Stimulated activated CD4-positive, alpha-beta T cell treated with anti-CD3 and anti-CD28 coated beads, TNF-alpha, amount 100 ng/mL, for 4 hours (primary cell): ENCODE measurements at regions not wholly inside any gene's neighbourhood (a gene's known extent, or its start where the extent isn't known, plus 50 kb on each side); places are given as distances from the start of the nearest gene placed in this dataset.

ENCODE experiments used
- DNase-seq, 3 experiments: peaks; one replicate each; pipeline ENCODE4 v3.0.0-alpha.2; 2020; ENCODE audit warnings: low read depth in 3 of 3

GRCh38 chr18:38445804-38446145 is 880.2 kb upstream of the CELF4 start:
- DNase-seq, result no peak

- no peak for DNase-seq
Observed at GRCh38 chr18:38444971-38445803, 879.6 kb upstream of the CELF4 start.

- no peak for DNase-seq
Observed at GRCh38 chr18:38427736-38428135, 862.1 kb upstream of the CELF4 start.

- no peak for DNase-seq
Observed at GRCh38 chr18:38427234-38427633, 861.6 kb upstream of the CELF4 start.

- DNase-seq, result no peak
Observed at GRCh38 chr18:38421872-38422615, 856.4 kb upstream of the CELF4 start.

GRCh38 chr18:38421021-38421420 is 855.4 kb upstream of the CELF4 start:
- DNase-seq, result no peak

- no peak for DNase-seq
Observed at GRCh38 chr18:38420611-38421010, 855.0 kb upstream of the CELF4 start.

GRCh38 chr18:38415811-38416210 is 850.2 kb upstream of the CELF4 start:
- no peak for DNase-seq

- no peak for DNase-seq
Observed at GRCh38 chr18:38413193-38413592, 847.6 kb upstream of the CELF4 start.

- DNase-seq, result no peak
Observed at GRCh38 chr18:38406607-38407006, 841.0 kb upstream of the CELF4 start.

GRCh38 chr18:38402509-38402908 is 836.9 kb upstream of the CELF4 start:
- no peak for DNase-seq

- no peak for DNase-seq
Observed at GRCh38 chr18:38397094-38397493, 831.5 kb upstream of the CELF4 start.

GRCh38 chr18:38386146-38386545 is 820.5 kb upstream of the CELF4 start:
- DNase-seq, result no peak

- DNase-seq, result no peak
Observed at GRCh38 chr18:38369772-38370690, 804.4 kb upstream of the CELF4 start.

- DNase-seq, result no peak
Observed at GRCh38 chr18:38368886-38369285, 803.3 kb upstream of the CELF4 start.

GRCh38 chr18:38368246-38368645 is 802.6 kb upstream of the CELF4 start:
- DNase-seq, result no peak

GRCh38 chr18:38367473-38367872 is 801.9 kb upstream of the CELF4 start:
- DNase-seq, result no peak

- DNase-seq, result no peak
Observed at GRCh38 chr18:38362286-38362792, 796.7 kb upstream of the CELF4 start.

GRCh38 chr18:38358805-38359657 is 793.4 kb upstream of the CELF4 start:
- no peak for DNase-seq

GRCh38 chr18:38353149-38353548 is 787.6 kb upstream of the CELF4 start:
- no peak for DNase-seq

- no peak for DNase-seq
Observed at GRCh38 chr18:38350141-38350540, 784.5 kb upstream of the CELF4 start.
